SK-N-SH (cell line): ENCODE measurements at regions not wholly inside any gene's neighbourhood (a gene's known extent, or its start where the extent isn't known, plus 50 kb on each side); places are given as distances from the start of the nearest gene placed in this dataset.

ENCODE experiments used
- CTCF ChIA-PET: fragments of 300-600, 350-600 bp; formaldehyde crosslinking; extraction: SDS; loops from one replicate; lab custom pipeline; 2021; lab: Yijun Ruan, JAX
- POLR2A ChIA-PET: fragments of 350-600 bp; sonication (Branson Sonifier 250); formaldehyde crosslinking; extraction: SDS; loops from one replicate; lab custom pipeline; 2020; ENCODE audit warnings: antibody characterized with exemption, inconsistent platforms; lab: Yijun Ruan, JAX
- DNase-seq: peaks from one replicate; pipeline ENCODE4 v3.0.0; 2012
- H2AFZ ChIP-seq: fragments of 200-600 bp; sonication (generic); 2 replicates; pipeline ENCODE4 v1.8.1; 2016; ENCODE audit warnings: antibody characterized with exemption, mild to moderate bottlenecking, low read depth
- H3F3A ChIP-seq: fragments of 200-600 bp; sonication (generic); replicated peaks from 2 replicates; pipeline ENCODE3; 2016; ENCODE audit warnings: antibody characterized with exemption, mild to moderate bottlenecking; ENCODE audit not compliant: insufficient read depth
- H3K27ac ChIP-seq, 2 experiments: fragments of 200-500 bp in 1 of 2; fragments of 200-600 bp in 1 of 2; sonication (Bioruptor generic) in 1 of 2; sonication (generic), shearing (Covaris generic) in 1 of 2; 2 replicates each; pipeline versions ENCODE4 v1.5.1 to v1.6.1; 2014 to 2016; ENCODE audit warnings: low read depth in 2 of 2, inconsistent platforms in 1 of 2, low read length in 1 of 2, mild to moderate bottlenecking in 1 of 2, mixed read lengths in 1 of 2
- H3K27me3 ChIP-seq: fragments of 200-600 bp; sonication (generic), shearing (Covaris generic); 2 replicates; pipeline ENCODE4 v1.6.1; 2016; ENCODE audit warnings: mixed run types; ENCODE audit not compliant: insufficient read depth
- H3K36me3 ChIP-seq, 2 experiments: fragments of 200-500 bp in 1 of 2; fragments of 200-600 bp in 1 of 2; sonication (Bioruptor generic) in 1 of 2; sonication (generic) in 1 of 2; replicated peaks in 1 of 2; 2 replicates each; pipeline versions ENCODE3 to v1.5.1; 2014 to 2016; ENCODE audit warnings: low read length in 1 of 2, mild to moderate bottlenecking in 1 of 2; ENCODE audit not compliant: insufficient read depth in 2 of 2, control insufficient read depth in 1 of 2
- H3K4me1 ChIP-seq, 2 experiments: fragments of 200-500 bp in 1 of 2; fragments of 200-600 bp in 1 of 2; sonication (Bioruptor generic) in 1 of 2; sonication (generic), shearing (Covaris generic) in 1 of 2; 2 replicates each; pipeline versions ENCODE4 v1.5.1 to v1.6.1; 2014 to 2016; ENCODE audit warnings: low read depth in 1 of 2, low read length in 1 of 2, mixed run types in 1 of 2; ENCODE audit not compliant: insufficient read depth in 2 of 2, control insufficient read depth in 1 of 2
- H3K4me2 ChIP-seq: fragments of 200-600 bp; sonication (generic), shearing (Covaris generic); 2 replicates; pipeline ENCODE4 v1.6.1; 2017; ENCODE audit warnings: mixed run types
- H3K4me3 ChIP-seq, 2 experiments: fragments of 200-500 bp in 1 of 2; fragments of 200-600 bp in 1 of 2; sonication (Bioruptor generic) in 1 of 2; sonication (generic), shearing (Covaris generic) in 1 of 2; 2 replicates each; pipeline versions ENCODE4 v1.5.1 to v1.8.1; 2014 to 2016; ENCODE audit warnings: low read depth in 2 of 2, inconsistent platforms in 1 of 2, low read length in 1 of 2, mild to moderate bottlenecking in 1 of 2, mixed read lengths in 1 of 2, moderate library complexity in 1 of 2
- H3K79me2 ChIP-seq: fragments of 200-600 bp; sonication (generic); 2 replicates; pipeline ENCODE4 v1.8.1; 2017; ENCODE audit warnings: mild to moderate bottlenecking; ENCODE audit not compliant: insufficient read depth
- H3K9ac ChIP-seq: fragments of 200-600 bp; sonication (generic); 2 replicates; pipeline ENCODE4 v1.6.1; 2017; ENCODE audit warnings: mixed run types
- H3K9me2 ChIP-seq: fragments of 200-600 bp; sonication (generic); 2 replicates; pipeline ENCODE4 v1.6.1; 2017; ENCODE audit warnings: mixed run types
- H3K9me3 ChIP-seq: fragments of 200-600 bp; sonication (generic); 2 replicates; pipeline ENCODE4 v1.6.1; 2017; ENCODE audit warnings: mixed run types, mild to moderate bottlenecking, moderate library complexity
- H4K20me1 ChIP-seq: fragments of 200-600 bp; sonication (generic); 2 replicates; pipeline ENCODE4 v1.6.1; 2017; ENCODE audit warnings: mild to moderate bottlenecking, mixed run types; ENCODE audit not compliant: insufficient read depth
- CTCF ChIP-seq: fragments of 200-600 bp; sonication (generic); IDR thresholded peaks from 2 replicates; pipeline ENCODE4 v1.6.1; 2017; ENCODE audit warnings: antibody characterized with exemption, mild to moderate bottlenecking, moderate library complexity
- EP300 ChIP-seq, 2 experiments: IDR thresholded peaks; 2 replicates each; pipeline versions ENCODE4 v1.4.0 to v1.6.1; 2012; ENCODE audit warnings: borderline replicate concordance in 1 of 2, low read depth in 1 of 2, low read length in 1 of 2
- FOSL2 ChIP-seq: IDR thresholded peaks from 2 replicates; pipeline ENCODE4 v1.4.0; 2012; ENCODE audit warnings: low read depth, mild to moderate bottlenecking, moderate library complexity, borderline replicate concordance
- FOXJ3 ChIP-seq: sonication (generic); formaldehyde crosslinking; IDR thresholded peaks from 2 replicates; pipeline ENCODE4 v1.5.1; 2020; ENCODE audit warnings: mild to moderate bottlenecking, missing genetic modification reagents
- IRF3 ChIP-seq: fragments of 150-350 bp; IDR thresholded peaks from 2 replicates; pipeline ENCODE4 v1.6.1; 2016; ENCODE audit warnings: mild to moderate bottlenecking, low read depth, low read length
- NFIC ChIP-seq: IDR thresholded peaks from 2 replicates; pipeline ENCODE4 v1.4.0; 2012; ENCODE audit warnings: borderline replicate concordance
- NRF1 ChIP-seq: IDR thresholded peaks from 2 replicates; pipeline ENCODE4 v1.6.1; 2012; ENCODE audit warnings: low read depth, mild to moderate bottlenecking, low read length
- PBX3 ChIP-seq: IDR thresholded peaks from 2 replicates; pipeline ENCODE4; 2012
- POLR2AphosphoS5 ChIP-seq: IDR thresholded peaks from 2 replicates; pipeline ENCODE4 v1.6.1; 2012; ENCODE audit warnings: low read depth, low read length
- RAD21 ChIP-seq: IDR thresholded peaks from 2 replicates; pipeline ENCODE4 v1.6.1; 2012; ENCODE audit warnings: mild to moderate bottlenecking, low read length
- RCOR1 ChIP-seq: fragments of 150-350 bp; IDR thresholded peaks from 2 replicates; pipeline ENCODE4 v1.6.1; 2017; ENCODE audit warnings: antibody characterized with exemption, low read length
- RFX5 ChIP-seq: IDR thresholded peaks from 2 replicates; pipeline ENCODE4 v1.6.1; 2012; ENCODE audit warnings: mild to moderate bottlenecking, improper control_type of control experiment, low read length
- RXRA ChIP-seq: IDR thresholded peaks from 2 replicates; pipeline ENCODE4 v1.4.0; 2012; ENCODE audit warnings: low read depth, mild to moderate bottlenecking, borderline replicate concordance
- TAF1 ChIP-seq: IDR thresholded peaks from 2 replicates; pipeline ENCODE4 v1.6.1; 2012; ENCODE audit warnings: low read depth, mild to moderate bottlenecking, low read length, moderate library complexity, borderline replicate concordance
- TCF12 ChIP-seq: IDR thresholded peaks from 2 replicates; pipeline ENCODE4 v1.4.0; 2012
- TEAD4 ChIP-seq: IDR thresholded peaks from 2 replicates; pipeline ENCODE4 v1.4.0; 2012; ENCODE audit warnings: mild to moderate bottlenecking, borderline replicate concordance; ENCODE audit not compliant: insufficient read depth
- ZBTB33 ChIP-seq: IDR thresholded peaks from 2 replicates; pipeline ENCODE4 v1.4.0; 2012; ENCODE audit warnings: low read depth, borderline replicate concordance
- WGBS: methylation state at CpG from one replicate; pipeline ENCODE4 v1.1.6; 2017; ENCODE audit warnings: low lambda C conversion rate; 5-methylcytosine and 5-hydroxymethylcytosine counted together
- TF ChIP-seq, protein P1 (sequence below): IDR thresholded peaks from 2 replicates; pipeline ENCODE4 v1.4.0; 2012; ENCODE audit warnings: low read depth
- TF ChIP-seq, protein P2 (sequence below): fragments of 150-350 bp; IDR thresholded peaks from 2 replicates; pipeline ENCODE4 v1.6.1; 2017; ENCODE audit warnings: antibody characterized with exemption, low read length, low read depth, borderline replicate concordance

DNA sequence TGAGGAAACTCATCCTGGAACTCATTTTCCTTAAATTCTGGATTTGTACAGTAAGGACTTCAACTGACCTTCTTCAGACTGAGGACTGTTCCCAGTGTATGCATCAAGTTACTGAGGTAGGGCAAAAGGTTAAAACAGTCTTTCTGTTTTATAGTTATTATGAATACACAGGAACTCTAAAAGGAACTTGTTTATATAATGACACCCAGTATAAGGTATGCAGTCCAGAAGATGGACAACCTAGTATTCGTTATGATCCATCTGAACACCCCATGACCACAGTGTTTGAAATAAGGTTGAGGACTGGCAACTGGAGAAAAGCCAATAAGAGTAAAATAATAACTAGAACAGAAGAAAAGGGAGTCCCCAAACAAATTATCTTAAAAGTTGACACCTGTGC lies 779.9 kb upstream of the TMEM132C start:
- Histone ChIP-seq H3K9ac (no peak overlapping the region), H3K27ac (no peak overlapping the region), H3K79me2 (no peaks in the 10 kb centered on the region), H3K36me3 (no peaks in the 10 kb centered on the region), H3F3A (no peaks in the 10 kb centered on the region), H2AFZ (no peak overlapping the region), H3K4me3 (no peak overlapping the region), H4K20me1 (no peaks in the 10 kb centered on the region), H3K4me2 (no peak overlapping the region), H3K27me3 (no peaks in the 10 kb centered on the region), H3K9me2 (no peaks in the 10 kb centered on the region), H3K4me1 (no peaks in the 10 kb centered on the region), H3K9me3 (no peaks in the 10 kb centered on the region)
- TF ChIP-seq FOSL2 (no peak), PBX3 (no peak), CTCF (no peak), RFX5 (no peak), FOXJ3 (CRISPR knock-in tag) (no peak), RCOR1 (no peak), TEAD4 (no peak), NRF1 (no peak), RAD21 (no peak)
- TF ChIP-seq, protein P1, sequence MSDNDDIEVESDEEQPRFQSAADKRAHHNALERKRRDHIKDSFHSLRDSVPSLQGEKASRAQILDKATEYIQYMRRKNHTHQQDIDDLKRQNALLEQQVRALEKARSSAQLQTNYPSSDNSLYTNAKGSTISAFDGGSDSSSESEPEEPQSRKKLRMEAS, result no peak
- TF ChIP-seq, protein P2, sequence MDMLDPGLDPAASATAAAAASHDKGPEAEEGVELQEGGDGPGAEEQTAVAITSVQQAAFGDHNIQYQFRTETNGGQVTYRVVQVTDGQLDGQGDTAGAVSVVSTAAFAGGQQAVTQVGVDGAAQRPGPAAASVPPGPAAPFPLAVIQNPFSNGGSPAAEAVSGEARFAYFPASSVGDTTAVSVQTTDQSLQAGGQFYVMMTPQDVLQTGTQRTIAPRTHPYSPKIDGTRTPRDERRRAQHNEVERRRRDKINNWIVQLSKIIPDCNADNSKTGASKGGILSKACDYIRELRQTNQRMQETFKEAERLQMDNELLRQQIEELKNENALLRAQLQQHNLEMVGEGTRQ, result no peak
- no peak for DNase-seq
- POLR2A ChIA-PET, result no interaction called here
- CTCF ChIA-PET, result no interaction called here
- WGBS, result 37% methylated on average over 1 of the region's 1 CpG

DNA sequence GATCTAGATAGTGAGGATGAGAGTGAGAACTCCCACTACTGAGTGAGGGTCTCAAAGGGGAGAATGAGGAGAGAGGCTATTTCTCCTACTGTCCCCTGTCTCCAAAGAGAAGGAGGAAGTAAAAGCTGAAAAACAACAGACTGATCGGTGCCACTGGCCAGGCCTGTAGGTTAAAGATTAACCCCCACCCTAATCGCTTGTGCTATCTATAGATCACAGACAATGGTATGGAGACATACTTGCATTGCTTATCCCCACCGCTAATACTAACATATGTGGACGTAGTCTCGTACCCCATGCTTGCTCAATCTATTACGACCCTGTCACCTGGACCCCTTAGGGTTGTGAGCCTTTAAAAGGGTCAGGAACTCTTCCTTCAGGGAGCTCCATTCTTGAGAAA lies 777.9 kb upstream of the TMEM132C start:
- Histone ChIP-seq H3K27ac (no peak overlapping the region), H3K27me3 (no peaks in the 10 kb centered on the region), H3K9ac (no peak overlapping the region), H3K4me2 (no peak overlapping the region), H3K9me2 (no peaks in the 10 kb centered on the region), H3K4me1 (no peaks in the 10 kb centered on the region), H3K36me3 (no peaks in the 10 kb centered on the region), H3K9me3 (no peaks in the 10 kb centered on the region), H2AFZ (no peak overlapping the region), H4K20me1 (no peaks in the 10 kb centered on the region), H3K79me2 (no peaks in the 10 kb centered on the region), H3K4me3 (no peak overlapping the region), H3F3A (no peaks in the 10 kb centered on the region)
- 28% methylated on average over 6 of the region's 6 CpGs for WGBS
- POLR2A ChIA-PET, result no interaction called here
- no peak for DNase-seq
- CTCF ChIA-PET, result no interaction called here
- no peak for TF ChIP-seq TCF12
- no peak for TF ChIP-seq RAD21
- TF ChIP-seq EP300 (IDR thresholded peaks at IDR 0.05; ENCODE audit: borderline replicate concordance in 1 of 2, low read depth in 1 of 2, low read length in 1 of 2), result no peak
- TF ChIP-seq CTCF, result no peak
- no peak for TF ChIP-seq POLR2AphosphoS5
- TF ChIP-seq FOXJ3 (CRISPR knock-in tag), result no peak
- no peak for TF ChIP-seq NFIC
- TF ChIP-seq RXRA, result no peak
- TF ChIP-seq ZBTB33, result no peak
- no peak for TF ChIP-seq TAF1
- TF ChIP-seq RFX5, result no peak
- TF ChIP-seq IRF3, result no peak
- TF ChIP-seq TEAD4, result no peak
- no peak for TF ChIP-seq RCOR1
